Neural cell (in vitro differentiated cells): ENCODE measurements at regions not wholly inside any gene's neighbourhood (a gene's known extent, or its start where the extent isn't known, plus 50 kb on each side); places are given as distances from the start of the nearest gene placed in this dataset.

Experiments used
- H2AFZ ChIP-seq: fragments of 200-600, 300-800 bp; sonication (generic), shearing (Covaris generic); 2 replicates; pipeline ENCODE4 v1.6.0; 2014; ENCODE audit warnings: low read depth, mild to moderate bottlenecking, antibody characterized with exemption, low read length, moderate library complexity
- H3F3A ChIP-seq: fragments of 200-600 bp; shearing (Covaris generic); 2 replicates; pipeline ENCODE4 v1.6.1; 2016; ENCODE audit warnings: mild to moderate bottlenecking, moderate library complexity, mixed read lengths, antibody characterized with exemption, low read length; ENCODE audit not compliant: insufficient read depth, poor library complexity, severe bottlenecking
- H3K27ac ChIP-seq: fragments of 200-600, 300-800 bp; sonication (generic), shearing (Covaris generic); 2 replicates; pipeline ENCODE4 v1.5.1; 2014; ENCODE audit warnings: mild to moderate bottlenecking, low read length, moderate library complexity
- H3K27me3 ChIP-seq: fragments of 300-800, 200-600 bp; sonication (generic), shearing (Covaris generic); 2 replicates; pipeline ENCODE4 v1.6.0; 2014; ENCODE audit warnings: mild to moderate bottlenecking, low read depth, low read length, moderate library complexity; ENCODE audit not compliant: insufficient read depth
- H3K36me3 ChIP-seq: fragments of 300-800, 200-600 bp; sonication (generic), shearing (Covaris generic); 2 replicates; pipeline ENCODE4 v1.5.1; 2014; ENCODE audit warnings: mild to moderate bottlenecking, antibody characterized with exemption, low read length, moderate library complexity; ENCODE audit not compliant: insufficient read depth
- H3K4me2 ChIP-seq: fragments of 300-800, 200-600 bp; sonication (generic), shearing (Covaris generic); 2 replicates; pipeline ENCODE4 v1.6.0; 2014; ENCODE audit warnings: mild to moderate bottlenecking, low read length
- H3K4me3 ChIP-seq: fragments of 300-800, 200-600 bp; sonication (generic), shearing (Covaris generic); 2 replicates; pipeline ENCODE4 v1.5.1; 2014; ENCODE audit warnings: mild to moderate bottlenecking, low read length, moderate library complexity
- H3K79me2 ChIP-seq: fragments of 200-600 bp; shearing (Covaris generic); replicated peaks from 2 replicates; pipeline ENCODE4 v1.6.0; 2014; ENCODE audit warnings: mild to moderate bottlenecking, low read length, moderate library complexity; ENCODE audit not compliant: insufficient read depth
- H3K9ac ChIP-seq: fragments of 300-800, 200-600 bp; sonication (generic), shearing (Covaris generic); 2 replicates; pipeline ENCODE4 v1.6.1; 2016; ENCODE audit warnings: mild to moderate bottlenecking, low read length, mixed read lengths
- H3K9me2 ChIP-seq: fragments of 200-600 bp; shearing (Covaris generic); 2 replicates; pipeline ENCODE4 v1.6.1; 2016; ENCODE audit warnings: mild to moderate bottlenecking, low read length, mixed read lengths; ENCODE audit not compliant: insufficient read depth
- H3K9me3 ChIP-seq: fragments of 200-600, 300-800 bp; sonication (generic), shearing (Covaris generic); 2 replicates; pipeline ENCODE4 v1.6.1; 2016; ENCODE audit warnings: mild to moderate bottlenecking, mixed run types, low read length, moderate library complexity, mixed read lengths
- H4K20me1 ChIP-seq: fragments of 200-600 bp; shearing (Covaris generic); 2 replicates; pipeline ENCODE4 v1.6.1; 2016; ENCODE audit warnings: mild to moderate bottlenecking, mixed run types; ENCODE audit not compliant: insufficient read depth
- CTCF ChIP-seq: fragments of 450-650 bp; IDR thresholded peaks from 2 replicates; pipeline ENCODE4 v1.5.1; 2014; ENCODE audit warnings: antibody characterized with exemption, mild to moderate bottlenecking, moderate library complexity; ENCODE audit not compliant: poor library complexity, severe bottlenecking
- EP300 ChIP-seq: fragments of 450-650 bp; conservative IDR thresholded peaks from 2 replicates; pipeline ENCODE4 v1.6.1; 2014; ENCODE audit warnings: antibody characterized with exemption, mild to moderate bottlenecking, moderate library complexity; ENCODE audit not compliant: poor library complexity, severe bottlenecking
- EZH2 ChIP-seq: fragments of 200-600, 300-800 bp; shearing (Covaris generic), sonication (generic); IDR thresholded peaks from 2 replicates; pipeline ENCODE4 v1.6.1; 2014; ENCODE audit warnings: antibody characterized with exemption, low read length, borderline replicate concordance, mild to moderate bottlenecking; ENCODE audit not compliant: insufficient read depth, poor library complexity, severe bottlenecking
- MXI1 ChIP-seq: fragments of 450-650 bp; conservative IDR thresholded peaks from 2 replicates; pipeline ENCODE4 v1.6.1; 2014; ENCODE audit warnings: antibody characterized with exemption, mild to moderate bottlenecking; ENCODE audit not compliant: poor library complexity, severe bottlenecking
- POLR2AphosphoS5 ChIP-seq: IDR thresholded peaks from 2 replicates; pipeline ENCODE4 v1.6.1; 2012
- RAD21 ChIP-seq: fragments of 450-650 bp; conservative IDR thresholded peaks from 2 replicates; pipeline ENCODE4 v1.6.1; 2014; ENCODE audit warnings: antibody characterized with exemption, mild to moderate bottlenecking, moderate library complexity
- REST ChIP-seq: IDR thresholded peaks from 2 replicates; pipeline ENCODE4 v1.6.1; 2012; ENCODE audit warnings: borderline replicate concordance
- SMC3 ChIP-seq: fragments of 450-650 bp; conservative IDR thresholded peaks from 2 replicates; pipeline ENCODE4 v1.6.1; 2014; ENCODE audit warnings: antibody characterized with exemption, mild to moderate bottlenecking, moderate library complexity; ENCODE audit not compliant: poor library complexity
- TAF1 ChIP-seq: IDR thresholded peaks from 2 replicates; pipeline ENCODE4 v1.6.1; 2012; ENCODE audit warnings: low read depth

- Histone ChIP-seq H3K36me3 (no peaks in the 10 kb centered on the region), H3K9me3 (no peaks in the 10 kb centered on the region), H3K9ac (no peak overlapping the region), H3K27me3 (no peaks in the 10 kb centered on the region), H4K20me1 (no peaks in the 10 kb centered on the region), H2AFZ (no peak overlapping the region), H3K4me3 (no peak overlapping the region), H3K9me2 (no peaks in the 10 kb centered on the region), H3K4me2 (no peak overlapping the region), H3K27ac (no peak overlapping the region), H3K79me2 (no peaks in the 10 kb centered on the region), H3F3A (no peaks in the 10 kb centered on the region)
- TF ChIP-seq REST, result no peak
- TF ChIP-seq POLR2AphosphoS5, result no peak
- no peak for TF ChIP-seq EP300
- TF ChIP-seq MXI1, result no peak
- no peak for TF ChIP-seq EZH2
- TF ChIP-seq RAD21, result no peak
- no peak for TF ChIP-seq CTCF
- TF ChIP-seq SMC3, result no peak
- TF ChIP-seq TAF1, result no peak
Measured at GRCh38 chr11:91124363-91124762, 901.5 kb upstream of the CHORDC1 start.

GRCh38 chr11:91115116-91115515 lies 892.3 kb upstream of the CHORDC1 start:
- Histone ChIP-seq H3K9me3 (no peaks in the 10 kb centered on the region), H4K20me1 (no peaks in the 10 kb centered on the region), H3K36me3 (no peaks in the 10 kb centered on the region), H3K4me2 (no peak overlapping the region), H3K9ac (no peak overlapping the region), H2AFZ (no peak overlapping the region), H3K4me3 (no peak overlapping the region), H3K27ac (no peak overlapping the region), H3K9me2 (no peaks in the 10 kb centered on the region), H3F3A (no peaks in the 10 kb centered on the region), H3K79me2 (no peaks in the 10 kb centered on the region), H3K27me3 (no peaks in the 10 kb centered on the region)
- no peak for TF ChIP-seq EP300
- TF ChIP-seq RAD21, result no peak
- no peak for TF ChIP-seq MXI1
- no peak for TF ChIP-seq REST
- no peak for TF ChIP-seq SMC3
- no peak for TF ChIP-seq TAF1
- TF ChIP-seq POLR2AphosphoS5, result no peak
